ENCODE measurements at regions not wholly inside any gene's neighbourhood (a gene's known extent, or its start where the extent isn't known, plus 50 kb on each side); places are given as distances from the start of the nearest gene placed in this dataset.
"Not testable (repeated sequence)": the region's sequence is repeated elsewhere in the genome, so short reads cannot be mapped to it uniquely, and the experiment has no call there.

- TF ChIP-seq CTCF (IDR thresholded peaks at IDR 0.05); EP300 (IDR thresholded peaks at IDR 0.05; ENCODE audit: low read depth): not testable (repeated sequence)
Observed at GRCh38 chr7:150077543-150077942, 203.8 kb downstream of the ATP6V0E2 start.
